ENCODE measurements at regions not wholly inside any gene's neighbourhood (a gene's known extent, or its start where the extent isn't known, plus 50 kb on each side); places are given as distances from the start of the nearest gene placed in this dataset.

- no peak for DNase-seq (ENCODE audit: extremely low read depth, insufficient read length)
- no peak overlapping the region for H3K4me3 ChIP-seq (replicated peaks; ENCODE audit: low read depth, low read length)
- TF ChIP-seq, protein P1, sequence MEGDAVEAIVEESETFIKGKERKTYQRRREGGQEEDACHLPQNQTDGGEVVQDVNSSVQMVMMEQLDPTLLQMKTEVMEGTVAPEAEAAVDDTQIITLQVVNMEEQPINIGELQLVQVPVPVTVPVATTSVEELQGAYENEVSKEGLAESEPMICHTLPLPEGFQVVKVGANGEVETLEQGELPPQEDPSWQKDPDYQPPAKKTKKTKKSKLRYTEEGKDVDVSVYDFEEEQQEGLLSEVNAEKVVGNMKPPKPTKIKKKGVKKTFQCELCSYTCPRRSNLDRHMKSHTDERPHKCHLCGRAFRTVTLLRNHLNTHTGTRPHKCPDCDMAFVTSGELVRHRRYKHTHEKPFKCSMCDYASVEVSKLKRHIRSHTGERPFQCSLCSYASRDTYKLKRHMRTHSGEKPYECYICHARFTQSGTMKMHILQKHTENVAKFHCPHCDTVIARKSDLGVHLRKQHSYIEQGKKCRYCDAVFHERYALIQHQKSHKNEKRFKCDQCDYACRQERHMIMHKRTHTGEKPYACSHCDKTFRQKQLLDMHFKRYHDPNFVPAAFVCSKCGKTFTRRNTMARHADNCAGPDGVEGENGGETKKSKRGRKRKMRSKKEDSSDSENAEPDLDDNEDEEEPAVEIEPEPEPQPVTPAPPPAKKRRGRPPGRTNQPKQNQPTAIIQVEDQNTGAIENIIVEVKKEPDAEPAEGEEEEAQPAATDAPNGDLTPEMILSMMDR (IDR thresholded peaks at IDR 0.05; ENCODE audit: insufficient read depth, low read length, poor library complexity, severe bottlenecking), result no peak
- H3K27me3 ChIP-seq (replicated peaks; ENCODE audit: control insufficient read depth, insufficient read depth, low read length), result no peaks in the 10 kb centered on the region
- no peaks in the 10 kb centered on the region for H3K36me3 ChIP-seq (ENCODE audit: control insufficient read depth, insufficient read depth, low read length)
These were observed 55.2 kb upstream of the TMEM215 start for GRCh38 chr9:32728181-32728580.

All from GM06990 (cell line).